PC-3 (cell line): ENCODE measurements at regions not wholly inside any gene's neighbourhood (a gene's known extent, or its start where the extent isn't known, plus 50 kb on each side); places are given as distances from the start of the nearest gene placed in this dataset.

Experiments used
- CTCF ChIP-seq: fragments of 300-600 bp; sonication (generic); conservative IDR thresholded peaks from 2 replicates; pipeline ENCODE4 v1.5.1; 2017; ENCODE audit warnings: antibody characterized with exemption, low read depth, mild to moderate bottlenecking, low read length
- EZH2 ChIP-seq: fragments of 300-600 bp; sonication (generic); IDR thresholded peaks from one replicate; pipeline ENCODE4 v1.6.1; 2017; ENCODE audit warnings: antibody characterized with exemption, mild to moderate bottlenecking, low read length; ENCODE audit not compliant: unreplicated experiment

DNA sequence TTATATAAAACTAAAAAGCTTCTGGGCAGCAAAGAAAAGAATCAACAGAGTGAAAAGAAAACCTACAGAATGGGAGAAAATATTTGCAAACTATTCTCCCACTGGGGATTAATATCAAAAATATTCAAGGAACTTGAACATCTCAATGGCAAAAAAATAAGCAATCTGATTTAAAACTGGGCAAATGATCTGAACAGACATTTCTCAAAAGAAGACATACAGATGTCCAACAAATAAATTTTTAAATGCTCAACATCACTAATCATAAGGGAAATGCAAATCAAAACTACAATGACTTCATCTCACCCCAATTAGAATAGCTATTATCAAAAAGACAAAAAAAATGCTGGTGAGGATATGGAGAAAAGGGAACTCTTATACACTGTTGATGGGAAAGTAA lies 57.2 kb upstream of the SSBP2 start:
- TF ChIP-seq CTCF = no peak
- TF ChIP-seq EZH2 = no peak
